Stimulated activated CD4-positive, alpha-beta T cell treated with anti-CD3 and anti-CD28 coated beads, TNF-alpha, amount 100 ng/mL, for 1 hour (primary cell): ENCODE measurements at regions not wholly inside any gene's neighbourhood (a gene's known extent, or its start where the extent isn't known, plus 50 kb on each side); places are given as distances from the start of the nearest gene placed in this dataset.

Experiments used
- DNase-seq, 3 donors: peaks; one replicate each; pipeline ENCODE4 v3.0.0-alpha.2; 2020; ENCODE audit warnings: low read depth in 3 of 3, low spot score in 1 of 3

GRCh38 chr3:117235304-117235703 lies 525.7 kb downstream of the TUSC7 start:
- no peak for DNase-seq

GRCh38 chr3:117238806-117239205 lies 529.2 kb downstream of the TUSC7 start:
- DNase-seq = no peak

GRCh38 chr3:117243657-117244056 lies 534.1 kb downstream of the TUSC7 start:
- DNase-seq = no peak

- no peak for DNase-seq
These were observed 537.4 kb downstream of the TUSC7 start for GRCh38 chr3:117246771-117247555.

- no peak for DNase-seq
These were observed 538.6 kb downstream of the TUSC7 start for GRCh38 chr3:117248153-117248552.

GRCh38 chr3:117252208-117252607 lies 542.6 kb downstream of the TUSC7 start:
- no peak for DNase-seq

GRCh38 chr3:117252651-117253050 lies 543.1 kb downstream of the TUSC7 start:
- no peak for DNase-seq

GRCh38 chr3:117253636-117254035 lies 544.1 kb downstream of the TUSC7 start:
- no peak for DNase-seq

- no peak for DNase-seq
These were observed 545.4 kb downstream of the TUSC7 start for GRCh38 chr3:117254985-117255384.

- no peak for DNase-seq
These were observed 546.2 kb downstream of the TUSC7 start for GRCh38 chr3:117255736-117256135.

GRCh38 chr3:117261983-117262421 lies 552.4 kb downstream of the TUSC7 start:
- DNase-seq = no peak

GRCh38 chr3:117263270-117263669 lies 553.7 kb downstream of the TUSC7 start:
- no peak for DNase-seq

- no peak for DNase-seq
These were observed 554.2 kb downstream of the TUSC7 start for GRCh38 chr3:117263745-117264144.

- no peak for DNase-seq
These were observed 554.8 kb downstream of the TUSC7 start for GRCh38 chr3:117264204-117264994.

GRCh38 chr3:117266806-117267205 lies 557.2 kb downstream of the TUSC7 start:
- DNase-seq = no peak

GRCh38 chr3:117268318-117268717 lies 558.7 kb downstream of the TUSC7 start:
- DNase-seq = no peak

- no peak for DNase-seq
These were observed 562.7 kb downstream of the TUSC7 start for GRCh38 chr3:117272274-117272673.

GRCh38 chr3:117272876-117273523 lies 563.4 kb downstream of the TUSC7 start:
- no peak for DNase-seq

GRCh38 chr3:117277816-117278215 lies 568.2 kb downstream of the TUSC7 start:
- no peak for DNase-seq

- no peak for DNase-seq
These were observed 569.0 kb downstream of the TUSC7 start for GRCh38 chr3:117278424-117279190.

GRCh38 chr3:117281371-117281770 lies 571.8 kb downstream of the TUSC7 start:
- no peak for DNase-seq
